Activated naive CD4-positive, alpha-beta T cell treated with anti-CD3 and anti-CD28 coated beads for 36 hours (primary cell): ENCODE measurements at regions not wholly inside any gene's neighbourhood (a gene's known extent, or its start where the extent isn't known, plus 50 kb on each side); places are given as distances from the start of the nearest gene placed in this dataset.

ENCODE experiments used
- CTCF ChIA-PET: fragments of 350-600 bp; sonication (Branson Sonifier 250); formaldehyde crosslinking; loops from one replicate; lab custom pipeline; 2021; ENCODE audit warnings: antibody characterized with exemption; lab: Charles Lee
- DNase-seq: peaks from one replicate; pipeline ENCODE4 v3.0.0-alpha.2; 2020
- H3K27ac Mint-ChIP-seq: one replicate; pipeline ENCODE4 v1.8.0; 2021; ENCODE audit warnings: mild to moderate bottlenecking, mixed read lengths
- H3K27me3 Mint-ChIP-seq: one replicate; pipeline ENCODE4 v1.8.0; 2021; ENCODE audit warnings: low read depth, mixed read lengths
- H3K36me3 Mint-ChIP-seq: one replicate; pipeline ENCODE4 v1.8.0; 2021; ENCODE audit warnings: low read depth, mixed read lengths
- H3K4me1 Mint-ChIP-seq: one replicate; pipeline ENCODE4 v1.8.0; 2021; ENCODE audit warnings: low read depth, mixed read lengths
- H3K4me3 Mint-ChIP-seq: one replicate; pipeline ENCODE4 v1.8.0; 2021; ENCODE audit warnings: mild to moderate bottlenecking, moderate library complexity, mixed read lengths
- H3K9me3 Mint-ChIP-seq: one replicate; pipeline ENCODE4 v1.8.0; 2021; ENCODE audit warnings: mixed read lengths
- intact Hi-C: fragments of 100-400 bp; cut with micrococcal nuclease; formaldehyde crosslinking; loops from one replicate; pipeline ENCODE4 v1.15.1; 2023

DNA sequence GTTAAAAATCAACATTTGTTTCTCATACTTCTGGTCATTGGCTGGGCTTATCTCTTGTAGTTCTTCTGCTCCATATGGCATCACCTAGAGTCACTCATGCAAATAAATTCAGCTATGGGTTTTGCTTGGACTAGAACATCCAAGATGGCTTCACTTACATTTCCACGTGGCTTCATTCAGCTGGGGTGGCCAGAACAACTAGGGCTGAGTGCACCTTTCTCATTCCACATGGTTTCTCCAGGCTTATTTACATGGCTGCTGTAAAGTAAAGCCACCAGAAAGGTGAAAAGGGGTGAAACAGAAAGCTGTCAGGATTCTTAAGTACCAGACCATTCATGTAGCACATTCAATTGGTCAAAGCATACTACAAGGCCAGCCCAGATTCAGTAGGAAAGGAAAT is 151.1 kb upstream of the BMP2 start:
- no peaks in the 10 kb centered on the region for H3K27me3 Mint-ChIP-seq
- H3K27ac Mint-ChIP-seq: no peak overlapping the region
- H3K9me3 Mint-ChIP-seq: peaks cover 6% of the 10 kb centered on the region
- no peaks in the 10 kb centered on the region for H3K36me3 Mint-ChIP-seq
- CTCF ChIA-PET: no interaction called here
- intact Hi-C loops: no loop called here
- DNase-seq: no peak
- H3K4me3 Mint-ChIP-seq: no peak overlapping the region
- H3K4me1 Mint-ChIP-seq: no peaks in the 10 kb centered on the region

DNA sequence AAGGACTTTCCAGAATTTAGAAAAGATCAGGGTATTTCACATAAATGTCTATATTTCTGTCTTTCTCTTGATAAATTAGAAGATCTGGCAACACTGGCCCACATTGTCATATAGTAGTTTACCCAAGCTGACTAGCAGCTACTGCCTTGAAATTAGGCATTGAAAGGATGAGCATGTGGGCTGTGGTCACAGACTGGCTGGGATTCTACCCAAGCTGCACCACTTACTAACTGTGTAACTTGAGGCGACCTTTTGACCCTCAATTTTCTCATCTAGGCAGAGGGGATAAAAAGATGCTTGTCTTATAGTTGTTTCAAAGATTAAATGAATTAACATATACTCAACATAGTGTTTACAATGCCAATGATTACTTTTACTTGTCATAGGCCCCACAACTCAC is 152.7 kb upstream of the BMP2 start:
- Mint-ChIP-seq H3K36me3 (no peaks in the 10 kb centered on the region), H3K9me3 (peaks cover 6% of the 10 kb centered on the region), H3K4me3 (no peak overlapping the region), H3K27ac (no peak overlapping the region), H3K27me3 (no peaks in the 10 kb centered on the region), H3K4me1 (no peaks in the 10 kb centered on the region)
- intact Hi-C loops: no loop called here
- DNase-seq: no peak
- CTCF ChIA-PET: no interaction called here

DNA sequence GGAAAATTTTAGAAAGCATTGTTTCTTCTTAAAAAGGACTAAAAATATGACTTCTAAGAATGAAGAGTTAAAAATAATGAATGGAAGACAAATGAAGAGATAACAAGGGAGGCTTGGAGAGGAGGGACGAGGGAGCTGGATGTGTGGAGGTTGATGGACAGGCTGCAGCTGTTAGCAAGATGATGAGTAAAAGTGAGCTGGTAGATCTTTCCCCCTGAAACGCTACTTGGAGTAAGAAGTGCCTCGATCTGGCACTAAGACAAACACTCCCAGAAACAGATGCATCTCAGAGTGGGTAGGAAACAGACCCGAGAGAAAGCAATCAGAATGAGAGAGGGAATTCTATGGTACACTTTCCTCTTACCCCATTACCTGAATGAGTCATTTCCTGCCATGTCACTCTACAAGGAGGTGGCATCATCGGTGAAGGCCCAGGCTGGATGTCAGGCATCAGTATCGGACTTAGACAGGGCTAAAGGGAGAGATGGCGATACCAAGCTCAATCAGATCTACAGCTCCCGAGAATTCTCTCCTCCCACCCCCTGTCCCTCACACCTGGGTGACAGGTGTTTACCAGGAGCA is 154.1 kb upstream of the BMP2 start:
- H3K36me3 Mint-ChIP-seq: no peaks in the 10 kb centered on the region
- no peaks in the 10 kb centered on the region for H3K4me1 Mint-ChIP-seq
- intact Hi-C loops: no loop called here
- no peaks in the 10 kb centered on the region for H3K27me3 Mint-ChIP-seq
- no peak overlapping the region for H3K4me3 Mint-ChIP-seq
- CTCF ChIA-PET: no interaction called here
- H3K9me3 Mint-ChIP-seq: peaks cover 6% of the 10 kb centered on the region
- H3K27ac Mint-ChIP-seq: no peak overlapping the region
- no peak for DNase-seq

- CTCF ChIA-PET: no interaction called here
- peaks cover 5% of the 10 kb centered on the region for H3K9me3 Mint-ChIP-seq
Measured at GRCh38 chr20:6612606-6612923, 154.9 kb upstream of the BMP2 start.

DNA sequence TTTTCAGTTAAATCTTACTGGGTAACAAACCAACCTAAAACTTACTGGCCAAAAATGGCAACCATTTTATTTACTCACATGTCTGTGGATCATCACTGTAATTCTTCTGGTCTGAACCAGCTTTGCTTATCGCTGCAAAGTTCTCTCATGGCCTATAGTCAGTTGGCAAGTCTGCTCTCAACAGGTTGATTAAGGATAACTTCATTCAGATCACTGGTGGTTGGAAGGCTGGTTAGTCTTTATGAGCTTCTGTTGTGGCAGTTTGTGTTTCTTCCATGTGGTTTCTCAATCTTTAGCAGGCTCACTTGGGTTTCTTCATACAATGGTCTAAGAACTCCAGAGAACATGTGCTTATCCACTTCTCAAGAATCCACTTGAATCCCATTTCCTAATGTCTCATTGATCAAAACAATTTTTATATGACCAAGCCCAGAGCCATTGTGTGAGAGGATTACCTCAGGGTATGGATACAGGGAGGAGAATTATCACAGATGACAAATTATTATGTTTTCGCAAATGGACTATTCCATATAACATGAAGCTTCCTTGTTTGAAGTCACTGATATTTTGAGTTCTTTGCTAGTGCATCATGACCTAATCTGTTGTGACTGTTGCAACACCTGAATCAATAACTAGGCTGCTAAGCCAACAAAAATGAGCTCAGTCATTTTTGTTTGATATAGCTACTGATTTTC is 155.4 kb upstream of the BMP2 start:
- H3K36me3 Mint-ChIP-seq: no peaks in the 10 kb centered on the region
- H3K4me3 Mint-ChIP-seq: no peak overlapping the region
- intact Hi-C loops: no loop called here
- H3K9me3 Mint-ChIP-seq: peaks cover 5% of the 10 kb centered on the region
- no peaks in the 10 kb centered on the region for H3K4me1 Mint-ChIP-seq
- CTCF ChIA-PET: no interaction called here
- DNase-seq: no peak
- H3K27ac Mint-ChIP-seq: no peak overlapping the region
- H3K27me3 Mint-ChIP-seq: no peaks in the 10 kb centered on the region

More at GRCh38 chr20:6612606-6612923, 154.9 kb upstream of the BMP2 start:
- intact Hi-C loops: no loop called here
- Mint-ChIP-seq H3K27ac (no peak overlapping the region), H3K27me3 (no peaks in the 10 kb centered on the region), H3K36me3 (no peaks in the 10 kb centered on the region), H3K4me3 (no peak overlapping the region), H3K4me1 (no peaks in the 10 kb centered on the region)
- DNase-seq: no peak

- CTCF ChIA-PET: no interaction called here
- H3K4me1 Mint-ChIP-seq: no peaks in the 10 kb centered on the region
- DNase-seq: no peak
- no peaks in the 10 kb centered on the region for H3K36me3 Mint-ChIP-seq
- no peak overlapping the region for H3K27ac Mint-ChIP-seq
- H3K4me3 Mint-ChIP-seq: no peak overlapping the region
- H3K9me3 Mint-ChIP-seq: no peaks in the 10 kb centered on the region
- no peaks in the 10 kb centered on the region for H3K27me3 Mint-ChIP-seq
- intact Hi-C loops: no loop called here
Measured at GRCh38 chr20:6606651-6607050, 160.8 kb upstream of the BMP2 start.

DNA sequence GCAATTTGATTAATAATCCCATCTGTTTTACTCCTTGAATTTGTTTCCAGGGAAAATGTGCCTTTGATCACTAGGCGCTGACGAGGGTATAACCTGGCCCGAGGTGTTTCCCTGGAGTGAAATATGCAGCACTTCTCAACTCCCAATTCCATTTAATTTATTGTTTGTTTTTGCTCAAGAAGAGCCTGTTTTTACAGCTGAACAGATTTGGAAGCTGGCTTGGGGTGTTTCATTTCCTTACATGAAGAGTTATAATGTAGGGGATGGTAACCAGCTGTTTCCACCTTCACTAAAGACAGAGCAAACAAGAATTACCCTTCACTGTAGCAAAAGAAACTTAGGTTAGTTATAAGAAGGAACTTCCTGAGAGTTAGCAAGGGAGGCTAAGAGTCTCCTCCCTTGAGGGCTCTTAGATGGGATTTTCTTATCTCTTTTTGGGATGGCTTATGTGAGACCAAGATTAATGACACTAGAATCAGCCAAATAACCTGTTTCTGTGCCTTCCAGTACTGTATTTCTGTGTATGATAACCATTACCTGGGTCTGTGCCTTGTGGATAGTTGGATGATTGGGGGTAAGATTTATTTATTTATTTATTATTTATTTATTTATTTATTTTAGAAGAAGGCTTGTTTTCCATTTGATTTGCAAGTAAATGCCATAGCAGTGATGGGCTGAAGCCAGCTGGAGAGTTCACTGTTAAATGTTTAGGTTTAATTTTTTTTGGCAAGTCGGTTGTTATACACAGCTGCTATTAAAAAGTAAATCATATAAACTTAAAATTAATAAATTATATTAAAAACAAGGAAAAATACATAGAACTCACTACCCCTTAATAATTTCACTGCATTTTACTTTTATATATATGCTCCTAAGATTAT is 162.2 kb upstream of the BMP2 start:
- CTCF ChIA-PET: no interaction called here
- intact Hi-C loops: no loop called here
- H3K27ac Mint-ChIP-seq: no peak overlapping the region
- no peak for DNase-seq
- H3K9me3 Mint-ChIP-seq: no peaks in the 10 kb centered on the region
- no peak overlapping the region for H3K4me3 Mint-ChIP-seq
- no peaks in the 10 kb centered on the region for H3K36me3 Mint-ChIP-seq
- no peaks in the 10 kb centered on the region for H3K27me3 Mint-ChIP-seq
- no peaks in the 10 kb centered on the region for H3K4me1 Mint-ChIP-seq

- no peak for DNase-seq
- intact Hi-C loops: no loop called here
- Mint-ChIP-seq H3K9me3 (no peaks in the 10 kb centered on the region), H3K4me3 (no peak overlapping the region), H3K36me3 (no peaks in the 10 kb centered on the region), H3K27me3 (no peaks in the 10 kb centered on the region), H3K4me1 (no peaks in the 10 kb centered on the region), H3K27ac (no peak overlapping the region)
- CTCF ChIA-PET: no interaction called here
Measured at GRCh38 chr20:6604179-6604578, 163.3 kb upstream of the BMP2 start.

- no peak for DNase-seq
- no peaks in the 10 kb centered on the region for H3K9me3 Mint-ChIP-seq
- H3K27me3 Mint-ChIP-seq: no peaks in the 10 kb centered on the region
- H3K36me3 Mint-ChIP-seq: no peaks in the 10 kb centered on the region
- CTCF ChIA-PET: no interaction called here
- H3K27ac Mint-ChIP-seq: no peak overlapping the region
- H3K4me3 Mint-ChIP-seq: no peak overlapping the region
- intact Hi-C loops: no loop called here
- no peaks in the 10 kb centered on the region for H3K4me1 Mint-ChIP-seq
Measured at GRCh38 chr20:6599876-6600735, 167.4 kb upstream of the BMP2 start.

- DNase-seq: no peak
- CTCF ChIA-PET: no interaction called here
- Mint-ChIP-seq H3K27me3 (no peaks in the 10 kb centered on the region), H3K4me3 (no peak overlapping the region), H3K27ac (no peak overlapping the region), H3K36me3 (no peaks in the 10 kb centered on the region), H3K9me3 (peaks cover 1% of the 10 kb centered on the region), H3K4me1 (no peaks in the 10 kb centered on the region)
- intact Hi-C loops: no loop called here
Measured at GRCh38 chr20:6595704-6596103, 171.8 kb upstream of the BMP2 start.

GRCh38 chr20:6590891-6591637 is 176.4 kb upstream of the BMP2 start:
- DNase-seq: no peak
- Mint-ChIP-seq H3K27me3 (no peaks in the 10 kb centered on the region), H3K4me1 (no peaks in the 10 kb centered on the region), H3K36me3 (no peaks in the 10 kb centered on the region), H3K9me3 (peaks cover 4% of the 10 kb centered on the region), H3K27ac (no peak overlapping the region), H3K4me3 (no peak overlapping the region)
- intact Hi-C loops: no loop called here
- CTCF ChIA-PET: no interaction called here

DNA sequence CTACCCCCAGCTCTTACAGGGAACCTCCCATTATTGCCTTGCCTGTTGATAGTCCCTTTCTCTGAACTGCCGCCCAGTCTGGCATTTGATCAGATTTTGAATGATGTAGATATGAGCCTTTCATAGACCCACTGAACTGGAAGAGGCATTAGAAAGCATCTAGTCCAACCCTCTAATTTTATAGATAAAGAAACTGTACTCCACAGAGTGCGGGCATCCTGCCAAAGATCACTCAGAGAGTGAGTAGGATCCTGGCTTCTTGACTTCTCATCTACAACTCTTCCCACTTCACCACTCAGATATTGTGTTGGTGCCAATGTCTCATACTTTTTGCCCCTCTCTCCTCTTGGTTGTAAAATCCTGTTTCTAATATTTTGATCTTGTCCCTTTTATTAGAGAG is 179.2 kb upstream of the BMP2 start:
- Mint-ChIP-seq H3K9me3 (peaks cover 2% of the 10 kb centered on the region), H3K4me1 (no peaks in the 10 kb centered on the region), H3K36me3 (no peaks in the 10 kb centered on the region), H3K4me3 (no peak overlapping the region), H3K27ac (no peak overlapping the region), H3K27me3 (no peaks in the 10 kb centered on the region)
- intact Hi-C loops: loop anchor here (10.0 kb wide), 1 partner anchor 443 kb away; no protein-coding TSS in a partner anchor
- no peak for DNase-seq
- CTCF ChIA-PET: interaction anchor here (0.7 kb wide), 1 partner anchor 625 kb away, joined by 5 read pairs; no protein-coding TSS in a partner anchor
